ENCODE measurements at regions not wholly inside any gene's neighbourhood (a gene's known extent, or its start where the extent isn't known, plus 50 kb on each side); places are given as distances from the start of the nearest gene placed in this dataset.
"Not testable (repeated sequence)": the region's sequence is repeated elsewhere in the genome, so short reads cannot be mapped to it uniquely, and the experiment has no call there.

- DNase-seq, result no peak
Measured at GRCh38 chr15:35925275-35926006, 379.5 kb upstream of the DPH6 start.

GRCh38 chr15:35926007-35926380 lies 380.0 kb upstream of the DPH6 start:
- DNase-seq, result no peak

- no peak for DNase-seq
Measured at GRCh38 chr15:35928847-35929246, 382.9 kb upstream of the DPH6 start.

GRCh38 chr15:35929740-35930444 lies 383.9 kb upstream of the DPH6 start:
- no peak for DNase-seq

- DNase-seq, result no peak
Measured at GRCh38 chr15:35931799-35932341, 385.9 kb upstream of the DPH6 start.

- no peak for DNase-seq
Measured at GRCh38 chr15:35932531-35932930, 386.6 kb upstream of the DPH6 start.

- no peak for DNase-seq
Measured at GRCh38 chr15:35933531-35933930, 387.6 kb upstream of the DPH6 start.

GRCh38 chr15:35934383-35935049 lies 388.6 kb upstream of the DPH6 start:
- no peak for DNase-seq

GRCh38 chr15:35936284-35936683 lies 390.3 kb upstream of the DPH6 start:
- DNase-seq, result no peak

- DNase-seq, result no peak
Measured at GRCh38 chr15:35937380-35937779, 391.4 kb upstream of the DPH6 start.

- DNase-seq, result no peak
Measured at GRCh38 chr15:35944945-35945585, 399.1 kb upstream of the DPH6 start.

GRCh38 chr15:35953424-35953823 lies 407.5 kb upstream of the DPH6 start:
- DNase-seq, result no peak

GRCh38 chr15:35956056-35956455 lies 410.1 kb upstream of the DPH6 start:
- DNase-seq, result no peak

GRCh38 chr15:35958021-35958420 lies 412.1 kb upstream of the DPH6 start:
- peak in 2 of 3 donors; percentile 15 to 62 for DNase-seq

GRCh38 chr15:35958975-35959374 lies 413.0 kb upstream of the DPH6 start:
- DNase-seq, result peak in 2 of 3 donors; percentile 3 to 13

GRCh38 chr15:35963326-35963725 lies 417.4 kb upstream of the DPH6 start:
- no peak for DNase-seq

- no peak for DNase-seq
Measured at GRCh38 chr15:35966781-35967180, 420.8 kb upstream of the DPH6 start.

- not testable (repeated sequence) for DNase-seq
Measured at GRCh38 chr15:35967968-35968367, 422.0 kb upstream of the DPH6 start.

GRCh38 chr15:35973029-35973428 lies 427.1 kb upstream of the DPH6 start:
- DNase-seq, result peak in 2 of 3 donors; percentile 15 to 32

- DNase-seq, result no peak
Measured at GRCh38 chr15:35974052-35974451, 428.1 kb upstream of the DPH6 start.

- no peak for DNase-seq
Measured at GRCh38 chr15:35975941-35976340, 430.0 kb upstream of the DPH6 start.

- DNase-seq, result no peak
Measured at GRCh38 chr15:35979608-35980007, 433.6 kb upstream of the DPH6 start.

All from muscle of back (tissue), 3 donors.